ENCODE measurements at regions not wholly inside any gene's neighbourhood (a gene's known extent, or its start where the extent isn't known, plus 50 kb on each side); places are given as distances from the start of the nearest gene placed in this dataset.

- TF ChIP-seq CTCF (IDR thresholded peaks at IDR 0.05) (no peak), EZH2 (IDR thresholded peaks at IDR 0.05) (no peak)
Observed at GRCh38 chr12:98418357-98419075, 96.9 kb upstream of the TMPO start.
